Occipital lobe (tissue), 1 donor: ENCODE measurements at regions not wholly inside any gene's neighbourhood (a gene's known extent, or its start where the extent isn't known, plus 50 kb on each side); places are given as distances from the start of the nearest gene placed in this dataset.
"Not testable (repeated sequence)": the region's sequence is repeated elsewhere in the genome, so short reads cannot be mapped to it uniquely, and the experiment has no call there.

Source experiments
- DNase-seq: peaks from one replicate; lab custom pipeline; 2025; lab: John Stamatoyannopoulos, UW

DNA sequence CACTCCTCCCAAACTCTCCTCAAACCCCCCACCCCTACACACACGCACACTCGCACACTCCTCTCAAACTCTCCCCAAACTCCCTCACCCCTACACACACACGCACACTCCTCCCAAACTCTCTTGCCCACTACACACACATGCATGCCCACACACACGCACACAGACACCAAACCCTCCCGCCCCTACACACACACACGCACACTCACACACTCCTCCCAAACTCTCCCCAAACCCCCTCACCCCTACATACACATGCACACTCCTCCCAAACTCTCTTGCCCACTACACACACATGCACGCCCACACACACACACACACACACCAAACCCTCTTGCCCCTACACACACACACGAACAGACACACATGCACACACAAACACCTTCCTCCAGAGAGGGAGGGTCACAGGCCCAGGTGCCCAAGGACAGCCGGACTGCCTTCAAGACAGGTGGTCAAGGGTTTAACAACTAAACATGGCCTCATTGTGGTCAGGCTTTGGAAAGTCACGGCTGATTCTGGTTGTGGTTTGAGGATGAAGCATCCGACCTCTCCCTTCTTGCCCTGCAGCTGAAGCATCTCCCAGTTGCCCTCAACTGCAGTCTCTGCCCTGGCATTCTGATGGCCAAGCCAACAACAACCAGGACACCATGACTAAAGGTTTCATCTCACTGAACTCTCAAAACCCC is 72.3 kb upstream of the SNTG2 start:
- DNase-seq: no peak

DNA sequence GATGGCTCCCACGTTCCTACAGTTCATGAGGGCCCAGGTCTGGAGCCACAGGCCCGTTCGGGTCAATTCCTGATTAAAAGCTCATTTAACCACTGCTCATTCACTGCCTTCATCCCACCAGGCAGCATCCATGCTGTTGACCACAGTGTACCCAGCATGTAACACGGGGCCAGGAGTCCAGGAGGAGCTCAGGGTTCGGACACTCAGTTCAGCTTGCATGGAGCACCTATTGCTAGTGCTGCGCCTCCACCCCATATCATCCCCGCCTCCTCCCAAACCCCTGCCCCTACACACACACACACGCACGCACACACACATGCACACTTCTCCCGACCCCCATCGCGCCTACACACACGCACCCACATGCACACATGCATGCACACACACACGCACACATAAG is 72.9 kb upstream of the SNTG2 start:
- no peak for DNase-seq

DNA sequence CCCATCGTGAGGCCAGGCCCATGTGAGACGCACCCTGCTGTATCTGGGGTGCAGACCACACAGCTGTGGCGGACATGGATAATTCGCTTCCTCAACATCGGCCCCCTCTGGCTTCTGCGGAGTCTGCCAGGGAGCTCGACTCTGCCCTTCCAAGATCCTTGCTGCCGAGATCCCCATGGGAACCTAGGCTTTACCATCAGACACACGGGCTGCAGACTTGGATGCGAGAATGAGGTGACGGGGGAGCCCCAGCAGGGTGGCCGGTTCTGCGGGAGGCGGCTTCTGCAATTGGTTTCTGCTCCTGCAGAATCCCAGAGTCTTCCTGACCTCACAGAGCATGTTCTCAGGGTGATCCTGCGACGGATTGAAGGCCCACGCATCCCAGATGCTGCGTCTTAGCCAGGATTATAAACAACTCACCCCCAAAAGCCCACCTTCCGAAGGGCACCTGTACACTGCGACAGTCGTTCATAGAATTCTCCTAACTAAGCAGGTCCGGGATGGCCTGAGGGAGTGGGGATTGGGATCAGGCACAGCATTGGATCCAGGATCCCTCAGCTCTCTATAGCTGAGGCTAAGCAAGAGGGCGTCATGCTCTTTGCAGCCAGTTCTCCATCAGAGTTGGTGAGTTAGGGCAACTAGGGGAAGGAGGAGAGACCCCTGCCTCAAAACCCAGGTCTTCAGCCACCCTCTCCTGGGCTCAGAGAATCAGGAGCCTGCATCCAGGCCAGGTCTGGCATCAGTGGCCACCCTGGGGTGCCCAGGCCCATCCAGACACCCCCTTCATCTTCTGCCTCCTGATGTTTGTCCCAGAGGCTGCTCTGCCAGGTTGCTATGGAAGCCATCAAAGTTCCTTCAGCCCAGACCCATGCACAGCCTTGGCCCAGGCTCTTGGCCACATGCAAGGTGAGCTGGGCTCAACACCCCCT is 74.7 kb upstream of the SNTG2 start:
- DNase-seq: no peak

DNA sequence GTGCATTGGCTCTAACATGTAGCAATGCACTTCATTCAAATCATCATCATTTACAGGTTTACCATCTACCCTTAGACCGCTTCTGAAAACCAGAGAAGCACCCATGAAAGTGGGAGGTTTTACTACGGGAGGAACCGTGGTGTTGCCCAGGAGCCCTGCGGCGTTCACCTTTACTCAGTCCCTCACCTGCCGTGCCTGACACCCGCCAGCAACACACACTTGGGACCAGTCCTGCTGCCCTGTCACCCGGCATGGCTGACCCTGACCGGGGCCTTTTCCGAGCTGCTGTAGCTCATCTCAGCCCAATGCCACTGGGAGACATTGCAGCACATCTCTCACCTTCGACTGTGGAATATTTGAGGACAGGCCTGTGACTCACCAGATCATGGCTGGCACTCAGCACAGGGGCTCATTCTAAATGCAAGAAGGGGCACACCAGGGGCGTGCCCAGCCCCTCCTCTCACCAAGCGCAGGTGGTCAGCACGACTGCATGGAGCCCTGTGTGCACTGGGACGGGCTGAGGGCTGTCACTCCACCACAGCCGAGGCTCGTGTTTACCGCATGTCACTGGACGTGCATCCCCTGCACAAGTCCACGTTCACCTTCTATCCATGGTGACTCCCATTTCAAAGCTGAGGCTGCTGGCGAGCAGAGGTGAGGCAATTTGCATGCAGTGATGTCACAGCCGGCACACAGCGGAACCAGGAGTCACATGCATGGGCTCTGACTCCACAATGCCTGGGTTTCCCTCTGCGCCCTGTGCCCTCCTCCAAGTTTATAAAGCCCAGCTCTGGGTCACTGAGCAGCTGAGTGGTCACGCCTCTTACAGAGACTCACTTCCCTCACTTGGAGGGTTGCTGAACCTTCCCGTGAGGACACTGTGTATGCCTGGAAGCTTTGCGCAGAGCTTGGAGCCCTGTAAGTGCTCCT is 76.7 kb upstream of the SNTG2 start:
- DNase-seq: no peak

DNA sequence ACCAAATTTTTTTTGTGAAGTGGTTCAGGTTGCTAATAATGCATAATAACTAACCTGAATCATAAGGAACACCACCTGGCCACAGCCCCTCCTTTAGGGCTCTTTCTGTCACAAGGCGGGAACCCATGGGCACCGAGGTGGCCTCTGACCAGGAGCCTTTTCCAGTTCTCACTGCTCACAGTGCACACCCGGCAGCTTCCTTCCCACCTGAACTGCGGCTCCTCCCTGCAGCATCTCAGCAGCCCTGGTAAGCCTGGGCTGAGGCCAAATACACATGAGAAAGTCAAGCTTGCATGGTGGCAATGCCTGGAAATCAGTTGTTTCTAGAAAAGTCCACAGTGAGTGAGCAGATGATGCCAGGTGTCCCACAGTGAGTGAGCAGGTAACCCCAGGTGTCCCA is 77.6 kb upstream of the SNTG2 start:
- DNase-seq: no peak

DNA sequence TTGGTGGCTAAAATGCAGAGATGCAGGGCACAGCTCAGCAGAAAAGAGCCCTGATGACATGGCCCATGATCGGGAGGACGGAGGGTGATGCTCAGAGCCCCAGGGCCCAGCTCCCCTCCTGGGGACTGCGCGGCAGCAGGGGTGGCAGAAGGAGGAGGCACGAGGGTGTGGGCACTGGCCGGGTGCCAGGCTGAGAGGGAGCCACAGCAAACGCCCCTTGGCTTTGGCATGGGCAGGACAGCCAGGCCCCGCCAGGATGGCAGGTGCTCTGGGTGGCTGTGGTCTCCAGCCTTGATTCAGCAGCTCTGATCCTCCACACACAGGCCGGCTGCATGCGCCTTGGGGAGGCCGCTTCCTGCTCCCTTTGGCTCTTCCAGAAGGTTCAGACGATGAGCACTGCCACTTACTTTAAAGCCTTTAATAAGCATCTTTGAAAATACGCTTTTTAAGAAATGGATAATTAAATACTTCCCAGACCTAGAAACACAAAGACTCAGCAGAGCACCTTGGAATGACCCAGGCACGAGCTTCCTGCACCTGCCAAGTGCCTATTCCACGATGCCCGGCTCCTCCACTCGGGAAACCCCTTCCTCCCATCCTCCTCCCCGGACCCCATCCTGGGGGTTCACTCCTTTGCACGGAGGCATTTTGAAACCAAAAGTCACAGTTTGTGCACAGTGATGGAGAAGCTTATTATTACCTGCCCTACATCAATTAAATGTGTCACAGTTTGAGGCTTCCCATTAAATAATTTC is 78.5 kb upstream of the SNTG2 start:
- no peak for DNase-seq

DNA sequence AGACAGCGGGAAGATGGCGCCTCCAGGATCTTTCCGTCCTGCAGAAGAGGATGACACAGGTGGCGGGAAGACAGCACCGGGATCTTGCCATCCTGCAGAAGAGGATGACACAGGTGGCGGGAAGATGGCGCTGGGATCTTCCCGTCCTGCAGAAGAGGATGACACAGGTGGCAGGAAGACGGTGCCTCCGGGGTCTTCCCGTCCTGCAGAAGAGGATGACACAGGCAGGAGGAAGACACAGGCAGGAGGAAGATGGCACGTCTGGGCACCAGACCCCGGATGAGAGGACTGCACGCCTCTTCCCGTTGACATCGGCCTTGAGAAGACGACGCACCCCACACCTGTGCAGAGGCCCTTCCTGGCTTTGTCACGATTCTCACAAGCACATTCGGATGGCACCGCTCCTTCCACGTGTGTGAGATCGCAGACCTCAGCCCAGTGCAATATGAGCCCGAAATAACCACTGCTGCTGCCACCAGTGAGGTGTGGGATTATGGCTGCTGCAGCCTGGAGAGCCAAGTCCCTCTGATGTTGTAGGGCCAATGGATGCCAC is 79.4 kb upstream of the SNTG2 start:
- DNase-seq: no peak

DNA sequence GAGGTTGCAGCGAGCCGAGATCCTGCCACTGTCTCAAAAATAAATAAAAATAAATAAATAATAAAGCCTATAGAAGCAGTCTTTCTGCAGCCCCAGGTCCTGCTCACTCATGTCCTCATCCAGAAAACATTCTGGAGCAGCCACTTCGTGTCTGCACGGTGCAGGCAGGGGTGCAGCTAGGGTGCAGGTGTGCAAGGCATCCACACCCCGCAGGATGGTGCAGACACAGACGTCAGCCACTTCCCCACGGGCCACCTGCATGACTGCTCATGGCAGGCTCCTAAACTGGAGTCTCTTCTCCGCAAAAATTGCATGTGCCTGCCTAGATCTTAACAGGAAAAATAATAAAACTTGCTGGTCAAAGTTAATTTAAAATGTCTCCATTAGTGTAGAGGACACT is 80.2 kb upstream of the SNTG2 start:
- DNase-seq: no peak

DNA sequence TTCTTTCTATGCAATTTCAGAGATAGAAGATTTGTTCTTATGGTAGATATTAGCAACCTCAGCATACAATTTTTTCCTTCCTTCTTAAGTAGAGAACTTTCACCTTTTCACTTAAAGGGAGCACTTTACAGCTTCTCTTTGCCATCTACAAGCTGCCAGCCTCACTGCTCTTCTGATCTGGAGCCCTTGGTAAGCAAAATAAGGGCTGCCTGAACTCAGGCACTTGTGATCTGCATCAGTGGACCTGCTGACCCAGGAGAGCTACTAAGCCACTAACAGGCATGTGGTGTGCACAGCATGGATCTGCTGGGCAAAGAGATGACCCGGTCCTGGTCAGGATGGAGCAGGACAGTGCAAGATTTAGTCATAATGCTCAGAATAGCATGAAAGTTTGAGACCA is 80.8 kb upstream of the SNTG2 start:
- DNase-seq: no peak

DNA sequence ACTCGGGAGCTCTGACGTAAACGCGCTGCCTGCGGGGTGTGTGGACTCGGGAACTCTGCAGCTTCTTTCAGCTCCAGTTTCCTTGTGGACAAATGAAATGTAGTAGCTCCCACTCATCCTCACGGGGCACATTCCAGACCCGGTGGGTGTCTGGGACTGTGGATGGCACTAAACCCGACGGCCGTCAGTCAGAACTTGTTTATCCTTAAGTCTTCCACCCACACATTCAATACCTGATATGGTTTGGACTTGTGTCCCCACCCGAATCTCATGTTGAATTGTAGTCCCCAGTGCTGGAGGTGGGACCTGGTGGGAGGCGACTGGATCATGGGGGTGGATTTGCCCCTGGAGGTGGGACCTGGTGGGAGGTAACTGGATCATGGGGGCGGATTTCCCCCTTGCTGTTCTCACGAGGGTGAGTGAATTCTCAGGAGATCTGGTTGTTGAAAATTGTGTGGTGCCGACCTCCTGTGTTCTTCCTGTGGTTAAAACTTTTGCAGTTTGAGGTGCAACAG is 81.2 kb upstream of the SNTG2 start:
- DNase-seq: no peak

DNA sequence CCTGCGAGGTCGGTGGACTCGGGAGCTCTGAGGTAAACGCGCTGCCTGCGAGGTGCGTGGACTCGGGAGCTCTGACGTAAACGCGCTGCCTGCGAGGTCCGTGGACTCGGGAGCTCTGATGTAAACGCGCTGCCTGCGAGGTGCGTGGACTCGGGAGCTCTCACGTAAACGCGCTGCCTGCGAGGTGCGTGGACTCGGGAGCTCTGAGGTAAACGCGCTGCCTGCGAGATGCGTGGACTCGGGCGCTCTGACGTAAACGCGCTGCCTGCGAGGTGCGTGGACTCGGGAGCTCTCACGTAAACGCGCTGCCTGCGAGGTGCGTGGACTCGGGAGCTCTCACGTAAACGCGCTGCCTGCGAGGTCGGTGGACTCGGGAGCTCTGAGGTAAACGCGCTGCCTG is 81.8 kb upstream of the SNTG2 start:
- not testable (repeated sequence) for DNase-seq

DNA sequence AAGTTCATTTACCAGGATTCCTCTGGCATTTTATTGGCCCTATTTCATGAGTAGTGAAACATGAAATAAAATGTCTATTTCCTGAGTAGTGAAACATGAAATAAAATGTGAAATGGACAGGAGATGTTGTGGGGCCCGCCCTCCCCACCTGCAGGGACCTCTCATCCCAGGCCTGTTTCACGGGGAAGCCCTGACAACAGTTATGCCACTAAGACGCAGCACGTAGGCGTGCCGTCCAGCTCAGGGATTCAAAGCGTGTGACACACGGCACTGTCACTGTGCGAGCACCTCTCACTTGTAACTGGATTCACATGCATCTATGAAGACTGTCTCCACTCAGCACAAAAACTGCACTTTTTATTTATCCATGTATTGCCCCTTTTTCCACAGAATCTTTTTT is 83.4 kb upstream of the SNTG2 start:
- no peak for DNase-seq

DNA sequence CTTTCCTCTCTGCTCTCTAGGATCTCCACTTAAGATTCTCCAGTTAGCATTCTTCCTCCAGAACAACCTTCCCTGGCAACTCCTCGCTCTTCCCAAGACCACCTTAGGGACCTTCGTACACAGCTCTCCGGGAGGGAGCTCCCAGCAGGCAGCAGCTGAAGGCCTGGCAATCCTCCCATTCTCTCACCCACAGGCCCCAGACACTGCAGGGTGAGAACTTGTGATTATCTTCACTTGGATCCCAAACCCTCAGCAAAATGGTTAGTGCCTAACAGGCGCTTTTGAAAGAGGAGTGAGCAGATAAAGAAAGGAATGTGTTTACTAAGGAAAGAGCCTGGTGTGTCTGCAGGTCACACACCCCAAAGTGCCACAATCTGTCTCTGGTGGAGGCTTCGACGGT is 83.8 kb upstream of the SNTG2 start:
- no peak for DNase-seq

DNA sequence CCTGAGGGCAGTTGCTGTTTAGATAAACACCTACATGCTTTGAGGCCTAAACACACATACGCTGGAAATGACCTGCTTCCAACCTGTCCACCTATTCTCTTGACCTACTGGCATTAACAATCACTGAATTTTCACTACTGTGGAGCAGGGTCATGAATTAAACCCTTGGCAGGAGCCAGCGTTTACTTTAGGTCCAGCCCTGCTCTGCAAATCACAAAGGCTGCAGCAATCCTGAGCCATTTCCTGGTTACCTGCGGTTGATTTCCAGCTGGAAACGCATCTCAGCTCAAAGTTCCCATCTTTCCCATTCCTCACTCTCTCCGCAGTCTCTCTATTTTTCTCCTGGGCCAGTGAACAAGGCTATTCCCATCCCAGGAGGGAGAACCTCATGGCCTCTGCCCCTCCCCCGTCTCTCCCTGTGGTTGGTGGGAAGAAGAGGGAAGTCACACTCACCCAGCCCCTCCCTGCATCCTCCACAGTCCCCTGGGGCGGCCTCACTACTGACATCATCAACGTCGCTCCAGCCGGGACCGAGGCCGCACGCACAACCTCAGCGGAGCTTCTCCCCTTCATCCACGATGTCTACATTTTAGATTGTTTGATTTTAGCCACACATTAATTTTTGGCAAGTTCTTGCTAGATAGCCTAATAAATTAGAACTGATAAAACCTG is 84.5 kb upstream of the SNTG2 start:
- DNase-seq: no peak

DNA sequence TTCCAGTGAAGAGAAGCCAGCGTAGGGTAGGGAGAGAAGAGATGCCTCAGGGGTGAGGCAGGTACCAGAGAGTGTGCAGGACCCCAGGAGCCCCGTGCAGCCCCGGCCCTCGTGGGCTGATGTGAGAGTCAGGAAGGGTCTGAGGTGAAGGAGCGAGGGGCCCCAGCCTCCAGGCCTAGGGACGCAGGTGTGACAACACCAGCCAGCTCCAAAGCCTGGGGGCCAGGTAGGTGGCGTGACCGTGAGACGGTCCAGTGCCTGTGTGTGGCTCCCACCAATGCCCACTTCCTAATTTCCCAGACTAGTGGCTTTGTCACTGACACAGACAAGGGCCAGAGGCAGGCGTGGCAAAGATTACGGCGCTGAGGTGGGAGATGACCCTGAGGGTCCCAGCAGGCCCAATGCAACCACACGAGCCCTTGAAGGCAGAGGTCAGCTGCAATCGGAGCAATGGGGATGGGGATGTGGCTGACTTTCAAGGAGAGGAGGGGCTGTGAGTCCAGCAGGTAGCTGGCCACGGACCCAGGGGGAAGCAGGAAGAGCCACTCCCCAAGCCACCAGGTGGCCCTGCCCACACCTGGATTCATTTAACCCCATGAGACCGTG is 86.0 kb upstream of the SNTG2 start:
- no peak for DNase-seq

DNA sequence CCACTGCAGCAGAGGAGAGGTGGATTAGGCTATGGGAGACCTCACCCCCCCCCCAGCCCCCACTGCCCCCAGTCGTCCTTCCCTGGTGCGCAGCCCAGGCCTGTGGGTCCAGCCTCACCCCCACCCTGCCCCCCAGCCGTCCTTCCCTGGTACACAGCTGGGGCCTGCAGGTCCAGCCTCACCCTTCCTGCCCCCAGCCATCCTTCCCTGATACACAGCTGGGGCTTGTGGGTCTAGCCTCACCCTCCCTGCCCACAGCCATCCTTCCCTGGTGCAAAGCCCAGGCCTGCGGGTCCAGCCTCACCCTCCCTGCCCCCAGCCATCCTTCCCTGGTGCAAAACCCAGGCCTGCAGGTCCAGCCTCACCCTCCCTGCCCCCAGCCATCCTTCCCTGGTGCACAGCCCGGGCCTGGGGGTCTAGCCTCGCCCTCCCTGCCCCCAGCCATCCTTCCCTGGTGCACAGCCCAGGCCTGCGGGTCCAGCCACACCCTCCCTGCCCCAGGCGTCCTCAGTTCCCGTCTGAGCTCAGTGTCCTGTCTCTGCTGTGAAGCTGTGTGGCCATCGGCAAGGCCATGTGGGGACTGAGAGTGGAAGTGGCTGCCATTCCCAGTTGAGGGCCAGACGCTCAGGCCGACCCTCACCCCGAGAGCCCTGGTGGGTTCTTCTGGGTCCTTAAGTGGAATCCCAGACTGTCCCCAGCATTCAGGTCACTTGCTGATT is 86.8 kb upstream of the SNTG2 start:
- DNase-seq: no peak

DNA sequence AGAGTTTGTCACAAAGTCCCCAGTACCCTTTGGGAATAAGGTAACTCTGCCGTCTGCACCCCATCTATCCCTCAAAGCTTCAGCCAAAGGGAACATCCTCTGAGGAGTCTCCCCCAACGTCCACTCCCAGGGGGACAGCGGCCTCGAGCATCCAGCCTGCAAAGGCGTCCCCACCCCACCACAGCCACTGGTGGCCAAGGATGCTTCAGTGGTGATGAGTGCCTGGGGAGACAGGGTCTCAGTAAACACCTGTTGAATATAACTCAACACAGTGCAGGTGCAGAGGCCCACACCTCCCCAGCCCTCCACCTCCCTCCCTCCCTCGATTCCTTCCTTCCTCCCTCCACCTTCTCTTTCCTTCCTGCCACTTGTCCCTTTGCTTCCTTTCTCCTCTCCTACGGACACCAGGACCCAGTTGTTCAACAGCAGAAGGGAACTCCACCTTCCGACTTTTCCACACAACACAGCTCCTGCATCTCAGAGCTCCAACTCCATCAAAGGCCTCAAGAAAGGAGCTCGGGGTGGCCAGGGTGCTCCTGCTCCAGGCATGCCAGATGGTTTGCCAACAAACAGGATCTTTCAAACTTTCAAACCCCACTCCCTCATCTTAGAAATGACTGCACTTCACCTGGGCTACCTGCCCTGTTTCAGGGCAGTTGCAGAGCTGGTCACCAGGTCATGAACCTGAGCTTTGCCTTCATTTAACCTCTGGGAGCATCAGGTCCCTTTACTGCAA is 87.8 kb upstream of the SNTG2 start:
- DNase-seq: no peak

DNA sequence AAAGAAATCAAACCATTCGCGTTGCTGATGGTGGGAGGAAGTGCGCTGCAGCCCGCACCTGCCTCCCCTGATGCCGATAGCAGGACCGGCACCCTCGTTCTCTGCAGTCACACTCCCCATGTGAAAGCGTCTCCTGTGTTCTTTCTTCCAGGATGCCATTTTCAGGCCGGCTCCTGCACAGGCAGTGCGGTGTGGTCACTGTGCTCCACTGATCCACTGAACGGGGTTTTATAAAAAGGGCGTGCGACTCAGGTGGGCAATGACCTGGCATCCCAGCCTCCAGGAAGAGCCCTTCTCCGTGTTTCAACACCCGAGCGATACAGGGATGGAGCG is 88.3 kb upstream of the SNTG2 start:
- DNase-seq: no peak
